ENCODE measurements at regions not wholly inside any gene's neighbourhood (a gene's known extent, or its start where the extent isn't known, plus 50 kb on each side); places are given as distances from the start of the nearest gene placed in this dataset.
"Not testable (repeated sequence)": the region's sequence is repeated elsewhere in the genome, so short reads cannot be mapped to it uniquely, and the experiment has no call there.

- DNase-seq (ENCODE audit: low read depth) = no peak
Measured at GRCh38 chr4:129675036-129675435, 579.1 kb downstream of the C4orf33 start.

- no peak for DNase-seq (ENCODE audit: low read depth)
Measured at GRCh38 chr4:129676934-129677333, 581.0 kb downstream of the C4orf33 start.

GRCh38 chr4:129682586-129682985 is 586.6 kb downstream of the C4orf33 start:
- no peak for DNase-seq (ENCODE audit: low read depth)

- DNase-seq (ENCODE audit: low read depth) = no peak
Measured at GRCh38 chr4:129707949-129708348, 612.0 kb downstream of the C4orf33 start.

- no peak for DNase-seq (ENCODE audit: low read depth)
Measured at GRCh38 chr4:129708784-129709183, 612.8 kb downstream of the C4orf33 start.

- DNase-seq (ENCODE audit: low read depth) = no peak
Measured at GRCh38 chr4:129738175-129738574, 642.2 kb downstream of the C4orf33 start.

GRCh38 chr4:129747756-129748155 is 651.8 kb downstream of the C4orf33 start:
- no peak for DNase-seq (ENCODE audit: low read depth)

GRCh38 chr4:129748991-129749390 is 653.0 kb downstream of the C4orf33 start:
- DNase-seq (ENCODE audit: low read depth) = peak; percentile 14

GRCh38 chr4:129751646-129752045 is 655.7 kb downstream of the C4orf33 start:
- DNase-seq (ENCODE audit: low read depth) = no peak

- DNase-seq (ENCODE audit: low read depth) = no peak
Measured at GRCh38 chr4:129783596-129783995, 687.6 kb downstream of the C4orf33 start.

GRCh38 chr4:129788486-129788885 is 692.5 kb downstream of the C4orf33 start:
- no peak for DNase-seq (ENCODE audit: low read depth)

GRCh38 chr4:129804461-129804981 is 708.6 kb downstream of the C4orf33 start:
- DNase-seq (ENCODE audit: low read depth) = no peak

GRCh38 chr4:129806986-129807385 is 711.0 kb downstream of the C4orf33 start:
- DNase-seq (ENCODE audit: low read depth) = no peak

GRCh38 chr4:129808242-129808641 is 712.3 kb downstream of the C4orf33 start:
- no peak for DNase-seq (ENCODE audit: low read depth)

- no peak for DNase-seq (ENCODE audit: low read depth)
Measured at GRCh38 chr4:129821073-129821472, 725.1 kb downstream of the C4orf33 start.

- no peak for DNase-seq (ENCODE audit: low read depth)
Measured at GRCh38 chr4:129821963-129822362, 726.0 kb downstream of the C4orf33 start.

- no peak for DNase-seq (ENCODE audit: low read depth)
Measured at GRCh38 chr4:129822701-129823100, 726.7 kb downstream of the C4orf33 start.

GRCh38 chr4:129823105-129823504 is 727.2 kb downstream of the C4orf33 start:
- no peak for DNase-seq (ENCODE audit: low read depth)

- DNase-seq (ENCODE audit: low read depth) = no peak
Measured at GRCh38 chr4:129829373-129829772, 733.4 kb downstream of the C4orf33 start.

- DNase-seq (ENCODE audit: low read depth) = no peak
Measured at GRCh38 chr4:129839687-129840086, 743.7 kb downstream of the C4orf33 start.

- no peak for DNase-seq (ENCODE audit: low read depth)
Measured at GRCh38 chr4:129842096-129842495, 746.1 kb downstream of the C4orf33 start.

GRCh38 chr4:129852434-129852833 is 756.5 kb downstream of the C4orf33 start:
- no peak for DNase-seq (ENCODE audit: low read depth)

- not testable (repeated sequence) for DNase-seq (ENCODE audit: low read depth)
Measured at GRCh38 chr4:129853685-129854467, 757.9 kb downstream of the C4orf33 start.

GRCh38 chr4:129862461-129862860 is 766.5 kb downstream of the C4orf33 start:
- no peak for DNase-seq (ENCODE audit: low read depth)

Measured in forelimb muscle (tissue), 1 donor.